Central memory CD4-positive, alpha-beta T cell (primary cell): ENCODE measurements at regions not wholly inside any gene's neighbourhood (a gene's known extent, or its start where the extent isn't known, plus 50 kb on each side); places are given as distances from the start of the nearest gene placed in this dataset.
"Not testable (repeated sequence)": the region's sequence is repeated elsewhere in the genome, so short reads cannot be mapped to it uniquely, and the experiment has no call there.

Experiments used
- DNase-seq: peaks from one replicate; pipeline ENCODE4 v3.0.0; 2022

- DNase-seq, result no peak
Observed at GRCh38 chr2:150207979-150208378, 279.5 kb downstream of the RND3 start.

DNA sequence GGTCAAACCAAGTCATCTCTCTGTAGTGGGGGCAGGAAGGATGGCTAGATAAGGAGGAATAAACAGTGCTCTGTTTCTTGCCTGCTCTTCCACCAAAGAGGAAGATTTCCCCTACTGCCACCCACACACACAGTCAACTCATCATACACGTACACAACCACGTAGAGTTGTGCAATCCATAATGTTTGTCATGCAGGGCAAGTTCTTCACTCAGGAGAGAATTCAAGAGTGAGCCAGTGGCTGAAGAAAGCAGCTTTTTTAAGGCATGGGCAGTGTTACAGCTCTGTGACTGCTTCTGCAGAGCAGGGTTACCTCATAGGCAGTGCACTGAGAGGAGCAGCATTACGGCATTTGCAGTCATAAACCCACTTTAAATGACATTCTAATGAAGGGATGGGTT, 283.0 kb downstream of the RND3 start:
- DNase-seq, result no peak

- not testable (repeated sequence) for DNase-seq
Observed at GRCh38 chr2:150194816-150195215, 292.7 kb downstream of the RND3 start.

- DNase-seq, result no peak
Observed at GRCh38 chr2:150192701-150193100, 294.8 kb downstream of the RND3 start.

GRCh38 chr2:150191349-150191748, 296.1 kb downstream of the RND3 start:
- DNase-seq, result no peak

DNA sequence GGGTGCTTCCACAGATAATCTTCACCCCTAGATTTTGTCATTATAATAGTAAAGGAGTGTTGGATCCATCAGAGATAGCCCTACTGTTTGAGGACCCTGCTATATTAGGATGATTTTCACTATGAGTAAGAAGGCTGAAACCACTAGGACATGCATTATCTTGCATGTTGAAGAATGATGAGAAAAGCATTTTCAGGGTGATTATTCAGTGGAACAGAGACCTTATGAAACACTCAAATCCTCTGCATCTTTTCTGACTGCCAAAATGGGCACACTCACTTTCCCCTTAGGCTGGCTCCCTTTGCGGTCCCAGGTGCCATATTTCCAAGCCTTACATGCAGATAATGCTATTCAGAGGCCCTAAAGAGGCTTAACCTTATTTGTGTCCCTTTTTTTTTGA, 296.9 kb downstream of the RND3 start:
- no peak for DNase-seq

DNA sequence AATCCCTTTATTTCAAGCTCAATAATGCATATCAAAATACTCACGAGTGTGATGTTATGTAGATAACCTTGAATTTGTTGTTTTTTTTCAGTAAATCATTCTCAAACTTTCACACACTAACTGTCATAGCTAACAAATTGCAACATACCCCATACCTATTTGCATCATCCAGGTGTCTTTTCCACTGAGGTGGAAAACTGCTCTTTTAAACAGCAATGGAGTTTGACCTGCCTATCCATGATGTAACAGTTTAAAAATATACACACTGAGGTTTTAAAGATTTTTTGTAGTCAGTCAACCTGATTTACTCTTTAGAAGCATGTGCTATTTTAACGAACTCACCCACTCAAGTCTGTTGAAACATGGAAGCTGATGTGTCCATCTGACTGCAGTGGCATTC, 298.7 kb downstream of the RND3 start:
- no peak for DNase-seq

GRCh38 chr2:150188177-150188576, 299.3 kb downstream of the RND3 start:
- no peak for DNase-seq

DNA sequence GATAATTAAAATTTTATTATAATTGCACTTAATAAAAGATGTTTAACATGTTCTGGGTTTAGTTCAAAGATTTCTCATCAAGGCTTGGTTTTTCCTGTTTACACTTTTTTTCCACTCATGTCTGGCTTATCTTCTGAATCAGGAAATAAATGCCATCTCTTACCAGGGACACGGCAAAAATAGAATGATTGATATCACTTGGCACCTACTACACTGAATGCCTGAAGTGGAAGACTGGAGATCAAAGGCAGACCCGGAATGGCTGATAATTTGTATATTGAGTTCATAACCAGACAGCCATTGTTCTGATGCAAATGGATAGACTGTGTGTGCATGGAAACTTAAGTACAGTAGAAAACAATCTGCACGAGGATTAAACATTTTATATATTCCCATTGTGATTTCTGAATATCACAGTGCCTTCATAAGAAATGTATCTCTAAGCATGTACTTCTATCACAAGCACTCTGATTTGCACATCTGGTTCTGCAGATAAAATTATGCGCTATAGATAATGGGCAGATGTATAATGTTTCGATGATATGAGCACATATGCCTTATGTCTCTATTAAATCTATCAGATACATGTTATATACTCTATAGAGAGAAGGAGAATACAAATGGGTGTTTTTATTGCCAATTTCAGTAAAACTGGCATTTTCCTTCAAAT, 304.8 kb downstream of the RND3 start:
- no peak for DNase-seq

DNA sequence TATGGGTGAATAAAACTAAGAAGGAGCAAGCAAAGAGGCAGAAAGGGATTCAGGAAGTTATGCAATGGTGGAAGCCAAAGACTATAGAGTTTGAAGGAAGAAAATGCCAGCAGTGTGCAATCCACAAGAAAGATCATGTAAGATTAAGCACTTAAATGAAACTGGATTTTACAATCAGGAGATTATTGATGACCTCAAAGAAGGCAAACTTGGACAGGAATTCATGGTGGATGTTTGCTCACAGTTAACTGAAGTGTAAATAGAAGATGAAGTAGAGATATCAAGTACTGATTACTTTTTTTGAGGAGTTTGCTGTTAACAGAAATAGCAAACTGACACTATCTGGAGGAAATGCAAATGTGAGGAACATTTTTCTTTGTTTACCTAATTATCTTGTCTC, 308.9 kb downstream of the RND3 start:
- DNase-seq, result no peak

GRCh38 chr2:150174971-150175421, 312.5 kb downstream of the RND3 start:
- no peak for DNase-seq

DNA sequence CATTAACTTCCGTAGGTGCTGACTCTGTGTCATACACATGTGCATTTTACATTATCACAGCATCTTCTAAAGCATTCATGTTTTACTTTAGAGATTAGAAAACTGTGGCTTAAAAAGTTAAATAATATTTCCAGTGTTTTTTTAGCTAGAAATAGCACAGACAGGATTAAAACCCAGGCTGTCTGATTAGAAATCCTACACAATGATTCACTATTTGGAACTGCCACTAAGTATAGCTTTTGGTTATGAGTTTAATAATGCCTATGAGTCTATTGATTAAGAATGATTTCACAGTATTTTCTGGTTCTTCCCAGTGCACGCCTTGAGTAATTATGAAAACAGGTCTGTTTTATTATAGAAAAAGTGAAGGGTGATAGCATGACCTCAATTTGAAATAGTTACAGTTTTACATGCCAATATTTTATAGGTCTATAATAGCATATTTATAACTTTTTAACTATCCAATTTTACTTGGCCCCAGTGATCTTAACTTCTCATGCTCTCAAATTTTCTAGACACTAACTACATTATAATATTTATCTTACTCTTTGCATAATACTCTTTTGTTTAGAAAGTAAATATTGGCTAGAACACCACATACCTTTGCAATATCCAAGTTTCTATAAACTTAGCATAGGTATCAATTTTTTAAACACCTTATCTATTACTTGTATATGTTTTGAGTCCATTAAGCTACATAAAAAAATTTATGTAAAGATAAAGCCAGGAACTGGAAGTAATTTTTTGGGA, 313.2 kb downstream of the RND3 start:
- DNase-seq, result no peak

- DNase-seq, result no peak
Observed at GRCh38 chr2:150171065-150171548, 316.4 kb downstream of the RND3 start.

DNA sequence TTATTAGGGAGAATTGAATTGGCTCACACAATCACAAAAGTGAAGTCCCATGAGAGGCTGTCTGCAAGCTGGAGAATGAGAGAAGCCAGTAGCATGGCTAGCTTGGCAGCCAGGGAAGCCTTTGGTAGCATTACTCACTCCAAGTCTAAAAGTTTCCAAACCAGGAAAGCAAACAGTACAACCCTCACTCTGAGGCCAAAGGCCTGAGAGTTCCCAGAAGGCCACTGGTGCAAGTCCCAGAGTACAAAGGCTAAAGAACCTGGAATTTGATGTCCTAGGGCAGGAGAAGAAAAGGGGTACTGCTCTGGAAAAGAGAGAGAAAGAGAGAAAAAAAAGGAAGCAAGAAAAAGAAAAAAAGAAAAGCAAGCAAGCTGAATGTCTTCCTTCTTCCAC, 318.2 kb downstream of the RND3 start:
- DNase-seq, result no peak

GRCh38 chr2:150168595-150169236, 318.8 kb downstream of the RND3 start:
- DNase-seq, result no peak

- DNase-seq, result no peak
Observed at GRCh38 chr2:150167711-150168110, 319.8 kb downstream of the RND3 start.

DNA sequence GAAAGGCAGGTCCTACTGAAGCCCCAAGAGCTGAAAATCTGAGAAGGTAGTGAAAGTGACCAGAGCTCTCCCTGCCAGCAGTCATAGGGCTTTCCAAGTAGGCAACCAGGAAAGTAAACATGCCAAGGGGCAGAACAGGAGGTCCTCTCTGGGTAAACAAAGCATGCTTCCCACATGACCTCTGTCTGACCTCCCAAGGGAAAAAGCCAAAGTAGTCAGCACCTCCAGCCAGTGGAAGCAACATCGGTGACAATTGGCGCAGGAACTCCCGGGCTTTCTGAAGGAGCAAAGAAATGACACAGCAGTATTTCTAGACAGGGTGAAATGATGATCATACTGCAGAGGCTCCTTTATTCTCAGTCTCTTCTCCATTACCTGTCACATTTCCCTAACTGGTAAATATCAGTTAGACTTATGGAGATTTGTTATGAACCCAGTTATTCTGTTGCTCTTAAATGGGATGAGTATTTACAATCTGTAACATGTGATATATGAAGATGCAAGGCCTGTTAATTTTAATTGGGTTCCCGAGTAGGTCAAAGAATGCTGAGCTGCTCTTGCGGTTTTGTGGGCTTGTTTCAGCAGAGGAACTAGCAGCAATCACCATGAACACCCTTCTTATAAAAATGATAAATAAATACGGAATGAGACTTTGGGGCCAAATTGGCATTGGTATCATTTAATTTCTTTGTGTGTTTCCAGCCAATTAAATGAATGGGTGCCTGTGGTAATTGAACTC, 321.0 kb downstream of the RND3 start:
- DNase-seq, result no peak

DNA sequence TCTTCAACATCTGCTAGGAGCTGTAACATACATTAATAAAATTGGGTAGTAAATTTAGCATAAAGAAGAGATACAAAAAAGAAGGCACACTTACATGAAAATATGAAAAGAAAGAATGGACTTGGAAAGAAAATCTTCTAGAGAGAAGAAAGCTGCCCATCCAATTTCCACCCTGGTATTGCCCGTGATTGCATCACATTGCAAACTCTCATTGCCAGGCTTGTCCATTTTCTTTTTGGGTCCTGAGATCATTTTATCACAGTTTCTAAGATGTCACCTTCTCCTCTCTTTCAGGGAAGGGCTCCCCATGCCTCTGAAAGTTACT, 321.5 kb downstream of the RND3 start:
- no peak for DNase-seq

DNA sequence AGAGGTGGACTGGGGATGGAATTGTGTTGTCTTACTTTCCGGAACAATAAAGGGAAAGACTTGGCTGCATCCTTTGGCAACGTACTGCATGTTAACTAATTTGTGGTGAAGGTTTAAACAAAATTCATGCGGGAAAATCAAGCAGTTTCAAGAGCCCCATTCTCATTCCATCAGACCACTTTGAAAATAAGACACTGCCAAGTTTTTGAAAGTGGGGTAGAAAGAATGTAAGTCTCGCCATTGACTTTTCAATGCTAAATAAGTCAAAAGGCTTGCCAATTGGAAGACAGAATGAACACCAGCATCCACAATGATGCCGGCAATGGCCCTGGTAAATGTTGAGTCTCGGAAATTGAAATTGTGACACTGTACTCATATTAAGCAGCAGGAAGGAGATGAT, 322.0 kb downstream of the RND3 start:
- no peak for DNase-seq

DNA sequence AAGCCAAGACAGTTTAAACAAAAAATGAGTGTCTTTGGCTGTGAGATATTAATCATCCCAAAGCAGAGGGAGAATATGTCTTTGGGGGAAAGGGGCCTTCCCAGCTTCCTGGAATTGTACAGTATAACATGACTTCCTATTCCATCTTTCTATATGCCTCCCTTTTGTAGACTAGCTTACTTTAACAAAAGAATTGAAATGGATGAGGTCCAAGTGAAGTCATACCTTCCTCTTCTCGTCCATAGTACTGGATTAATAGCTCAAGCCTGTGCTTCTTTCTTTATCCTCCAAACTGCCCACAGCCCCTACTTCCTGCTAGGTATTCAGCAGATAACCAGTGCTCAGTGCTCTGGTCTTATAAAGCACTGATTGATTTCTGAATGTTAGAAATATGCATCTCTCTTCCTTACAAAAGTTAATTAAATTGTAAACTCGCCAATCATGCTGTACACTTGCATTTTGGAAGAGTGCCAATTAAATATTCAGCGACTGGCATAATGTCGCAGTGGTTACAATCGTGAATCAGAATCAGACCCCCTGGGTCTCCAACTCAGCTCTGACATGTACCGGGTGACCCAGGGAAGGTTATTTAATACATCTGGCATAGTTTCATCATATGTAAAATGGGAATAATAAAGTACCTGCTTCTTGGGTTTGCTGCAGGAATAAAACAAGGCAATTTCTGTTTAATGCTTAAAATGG, 325.1 kb downstream of the RND3 start:
- no peak for DNase-seq

DNA sequence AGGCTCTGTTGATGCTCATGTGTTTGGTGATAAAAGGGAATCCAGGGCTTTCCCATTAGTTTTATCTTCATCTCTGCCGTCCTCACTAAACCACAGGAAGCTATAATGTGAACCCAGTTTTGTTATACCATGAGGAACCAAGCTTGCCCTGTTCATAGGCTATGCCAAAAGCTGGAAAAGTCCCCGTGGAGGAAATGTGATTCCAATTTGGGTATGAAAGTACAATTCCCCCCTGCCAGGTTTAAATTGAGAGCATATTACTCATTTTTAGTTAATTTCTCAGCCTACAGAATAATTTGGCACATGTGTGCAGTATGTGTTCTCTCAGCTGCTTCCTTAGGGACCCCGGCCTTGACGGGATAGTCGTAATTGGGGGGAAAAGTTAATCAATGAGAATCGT, 327.4 kb downstream of the RND3 start:
- no peak for DNase-seq

- no peak for DNase-seq
Observed at GRCh38 chr2:150159300-150159699, 328.2 kb downstream of the RND3 start.

DNA sequence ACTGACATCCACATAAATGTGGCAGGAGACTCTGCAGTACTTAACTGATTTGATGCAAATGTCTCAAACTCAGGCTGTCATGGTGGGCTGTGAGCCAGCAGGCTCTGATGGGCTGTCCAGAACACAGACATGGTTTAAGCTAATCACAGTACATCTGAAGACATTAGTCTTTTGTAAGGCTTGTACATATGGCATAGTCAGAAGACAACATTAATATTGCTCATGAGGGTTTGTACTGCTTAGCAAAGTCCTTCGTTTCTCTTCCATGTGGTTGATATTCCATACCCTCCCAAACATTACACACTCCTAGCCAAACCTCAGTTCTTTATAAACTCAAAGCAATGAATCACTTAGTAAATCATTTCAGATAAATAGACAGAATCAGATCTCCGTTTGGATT, 330.6 kb downstream of the RND3 start:
- DNase-seq, result no peak
